MG63 (cell line): ENCODE measurements at regions not wholly inside any gene's neighbourhood (a gene's known extent, or its start where the extent isn't known, plus 50 kb on each side); places are given as distances from the start of the nearest gene placed in this dataset.

ENCODE experiments used
- DNase-seq: peaks from one replicate; pipeline ENCODE4 v3.0.0-alpha.2; 2020
- H3K27me3 ChIP-seq: fragments of 250-450 bp; sonication (Bioruptor Pico); 2 replicates; pipeline ENCODE4 v1.5.1; 2020; ENCODE audit warnings: mild to moderate bottlenecking, moderate library complexity
- H3K36me3 ChIP-seq: fragments of 250-450 bp; sonication (Bioruptor Pico); 2 replicates; pipeline ENCODE4 v1.5.1; 2020; ENCODE audit warnings: mild to moderate bottlenecking, moderate library complexity
- H3K4me3 ChIP-seq: fragments of 250-450 bp; sonication (Bioruptor Pico); 2 replicates; pipeline ENCODE4 v1.5.1; 2020; ENCODE audit warnings: mild to moderate bottlenecking, moderate library complexity
- H3K9me3 ChIP-seq: fragments of 250-450 bp; sonication (Bioruptor Pico); 2 replicates; pipeline ENCODE4 v1.5.1; 2020; ENCODE audit warnings: mild to moderate bottlenecking, moderate library complexity

- H3K4me3 ChIP-seq, result no peak overlapping the region
- H3K9me3 ChIP-seq, result no peaks in the 10 kb centered on the region
- H3K27me3 ChIP-seq, result no peaks in the 10 kb centered on the region
- DNase-seq, result no peak
- no peaks in the 10 kb centered on the region for H3K36me3 ChIP-seq
Observed at GRCh38 chr4:144202081-144202480, 61.6 kb upstream of the GYPA start.

- no peaks in the 10 kb centered on the region for H3K36me3 ChIP-seq
- H3K27me3 ChIP-seq, result no peaks in the 10 kb centered on the region
- H3K4me3 ChIP-seq, result no peak overlapping the region
- no peaks in the 10 kb centered on the region for H3K9me3 ChIP-seq
- no peak for DNase-seq
Observed at GRCh38 chr4:144203155-144203554, 62.6 kb upstream of the GYPA start.

- no peak for DNase-seq
- no peaks in the 10 kb centered on the region for H3K27me3 ChIP-seq
Observed at GRCh38 chr4:144204431-144204830, 63.9 kb upstream of the GYPA start.

GRCh38 chr4:144206711-144207110, 66.2 kb upstream of the GYPA start:
- H3K36me3 ChIP-seq, result no peaks in the 10 kb centered on the region
- no peak for DNase-seq
- no peaks in the 10 kb centered on the region for H3K27me3 ChIP-seq
- no peaks in the 10 kb centered on the region for H3K9me3 ChIP-seq
- H3K4me3 ChIP-seq, result no peak overlapping the region

More at GRCh38 chr4:144204431-144204830, 63.9 kb upstream of the GYPA start:
- no peaks in the 10 kb centered on the region for H3K36me3 ChIP-seq
- no peak overlapping the region for H3K4me3 ChIP-seq
- no peaks in the 10 kb centered on the region for H3K9me3 ChIP-seq

- H3K27me3 ChIP-seq, result no peaks in the 10 kb centered on the region
- H3K36me3 ChIP-seq, result no peaks in the 10 kb centered on the region
- no peak overlapping the region for H3K4me3 ChIP-seq
- H3K9me3 ChIP-seq, result no peaks in the 10 kb centered on the region
- no peak for DNase-seq
Observed at GRCh38 chr4:144208074-144208473, 67.6 kb upstream of the GYPA start.

- Histone ChIP-seq H3K27me3 (no peaks in the 10 kb centered on the region), H3K36me3 (no peaks in the 10 kb centered on the region)
- no peak for DNase-seq
Observed at GRCh38 chr4:144209491-144209890, 69.0 kb upstream of the GYPA start.

GRCh38 chr4:144213371-144213770, 72.9 kb upstream of the GYPA start:
- H3K36me3 ChIP-seq, result no peaks in the 10 kb centered on the region
- no peak for DNase-seq
- no peaks in the 10 kb centered on the region for H3K9me3 ChIP-seq
- no peaks in the 10 kb centered on the region for H3K27me3 ChIP-seq
- no peak overlapping the region for H3K4me3 ChIP-seq

More at GRCh38 chr4:144209491-144209890, 69.0 kb upstream of the GYPA start:
- Histone ChIP-seq H3K4me3 (no peak overlapping the region), H3K9me3 (no peaks in the 10 kb centered on the region)

- Histone ChIP-seq H3K9me3 (no peaks in the 10 kb centered on the region), H3K4me3 (no peak overlapping the region), H3K27me3 (no peaks in the 10 kb centered on the region), H3K36me3 (no peaks in the 10 kb centered on the region)
- DNase-seq, result no peak
Observed at GRCh38 chr4:144223149-144223548, 82.6 kb upstream of the GYPA start.

- Histone ChIP-seq H3K36me3 (no peaks in the 10 kb centered on the region), H3K9me3 (no peaks in the 10 kb centered on the region)
- DNase-seq, result no peak
Observed at GRCh38 chr4:144223661-144224060, 83.1 kb upstream of the GYPA start.

GRCh38 chr4:144259285-144259684, 118.8 kb upstream of the GYPA start:
- no peaks in the 10 kb centered on the region for H3K9me3 ChIP-seq
- H3K36me3 ChIP-seq, result no peaks in the 10 kb centered on the region
- H3K27me3 ChIP-seq, result no peaks in the 10 kb centered on the region
- H3K4me3 ChIP-seq, result no peak overlapping the region
- no peak for DNase-seq

More at GRCh38 chr4:144223661-144224060, 83.1 kb upstream of the GYPA start:
- no peaks in the 10 kb centered on the region for H3K27me3 ChIP-seq
- H3K4me3 ChIP-seq, result no peak overlapping the region

GRCh38 chr4:144267084-144267483, 126.6 kb upstream of the GYPA start:
- no peak for DNase-seq
- H3K36me3 ChIP-seq, result no peaks in the 10 kb centered on the region
- no peaks in the 10 kb centered on the region for H3K27me3 ChIP-seq
- H3K9me3 ChIP-seq, result no peaks in the 10 kb centered on the region
- no peak overlapping the region for H3K4me3 ChIP-seq

GRCh38 chr4:144280688-144281087, 140.2 kb upstream of the GYPA start:
- no peak overlapping the region for H3K4me3 ChIP-seq
- no peaks in the 10 kb centered on the region for H3K27me3 ChIP-seq
- H3K9me3 ChIP-seq, result no peaks in the 10 kb centered on the region
- DNase-seq, result no peak
- no peaks in the 10 kb centered on the region for H3K36me3 ChIP-seq

GRCh38 chr4:144283526-144283925, 143.0 kb upstream of the GYPA start:
- no peak for DNase-seq
- Histone ChIP-seq H3K4me3 (no peak overlapping the region), H3K9me3 (no peaks in the 10 kb centered on the region), H3K36me3 (no peaks in the 10 kb centered on the region), H3K27me3 (no peaks in the 10 kb centered on the region)

- H3K27me3 ChIP-seq, result no peaks in the 10 kb centered on the region
- DNase-seq, result no peak
- H3K36me3 ChIP-seq, result no peaks in the 10 kb centered on the region
- no peak overlapping the region for H3K4me3 ChIP-seq
- H3K9me3 ChIP-seq, result no peaks in the 10 kb centered on the region
Observed at GRCh38 chr4:144284026-144284425, 143.5 kb upstream of the GYPA start.

GRCh38 chr4:144288011-144288903, 147.7 kb upstream of the GYPA start:
- Histone ChIP-seq H3K36me3 (no peaks in the 10 kb centered on the region), H3K4me3 (no peak overlapping the region)
- DNase-seq, result no peak

GRCh38 chr4:144289667-144290428, 149.3 kb upstream of the GYPA start:
- Histone ChIP-seq H3K4me3 (no peak overlapping the region), H3K27me3 (no peaks in the 10 kb centered on the region), H3K9me3 (no peaks in the 10 kb centered on the region), H3K36me3 (no peaks in the 10 kb centered on the region)
- no peak for DNase-seq

More at GRCh38 chr4:144288011-144288903, 147.7 kb upstream of the GYPA start:
- Histone ChIP-seq H3K27me3 (no peaks in the 10 kb centered on the region), H3K9me3 (no peaks in the 10 kb centered on the region)

GRCh38 chr4:144291164-144291563, 150.6 kb upstream of the GYPA start:
- Histone ChIP-seq H3K4me3 (no peak overlapping the region), H3K36me3 (no peaks in the 10 kb centered on the region), H3K27me3 (no peaks in the 10 kb centered on the region), H3K9me3 (no peaks in the 10 kb centered on the region)
- DNase-seq, result no peak
